SK-N-SH (cell line): ENCODE measurements at regions not wholly inside any gene's neighbourhood (a gene's known extent, or its start where the extent isn't known, plus 50 kb on each side); places are given as distances from the start of the nearest gene placed in this dataset.

Experiments used
- CTCF ChIA-PET: fragments of 300-600, 350-600 bp; formaldehyde crosslinking; extraction: SDS; loops from one replicate; lab custom pipeline; 2021; lab: Yijun Ruan, JAX
- POLR2A ChIA-PET: fragments of 350-600 bp; sonication (Branson Sonifier 250); formaldehyde crosslinking; extraction: SDS; loops from one replicate; lab custom pipeline; 2020; ENCODE audit warnings: antibody characterized with exemption, inconsistent platforms; lab: Yijun Ruan, JAX
- DNase-seq: peaks from one replicate; pipeline ENCODE4 v3.0.0; 2012
- H2AFZ ChIP-seq: fragments of 200-600 bp; sonication (generic); 2 replicates; pipeline ENCODE4 v1.8.1; 2016; ENCODE audit warnings: antibody characterized with exemption, mild to moderate bottlenecking, low read depth
- H3F3A ChIP-seq: fragments of 200-600 bp; sonication (generic); replicated peaks from 2 replicates; pipeline ENCODE3; 2016; ENCODE audit warnings: antibody characterized with exemption, mild to moderate bottlenecking; ENCODE audit not compliant: insufficient read depth
- H3K27ac ChIP-seq, 2 experiments: fragments of 200-500 bp in 1 of 2; fragments of 200-600 bp in 1 of 2; sonication (Bioruptor generic) in 1 of 2; sonication (generic), shearing (Covaris generic) in 1 of 2; 2 replicates each; pipeline versions ENCODE4 v1.5.1 to v1.6.1; 2014 to 2016; ENCODE audit warnings: low read depth in 2 of 2, inconsistent platforms in 1 of 2, low read length in 1 of 2, mild to moderate bottlenecking in 1 of 2, mixed read lengths in 1 of 2
- H3K27me3 ChIP-seq: fragments of 200-600 bp; sonication (generic), shearing (Covaris generic); 2 replicates; pipeline ENCODE4 v1.6.1; 2016; ENCODE audit warnings: mixed run types; ENCODE audit not compliant: insufficient read depth
- H3K36me3 ChIP-seq, 2 experiments: fragments of 200-500 bp in 1 of 2; fragments of 200-600 bp in 1 of 2; sonication (Bioruptor generic) in 1 of 2; sonication (generic) in 1 of 2; replicated peaks in 1 of 2; 2 replicates each; pipeline versions ENCODE3 to v1.5.1; 2014 to 2016; ENCODE audit warnings: low read length in 1 of 2, mild to moderate bottlenecking in 1 of 2; ENCODE audit not compliant: insufficient read depth in 2 of 2, control insufficient read depth in 1 of 2
- H3K4me1 ChIP-seq, 2 experiments: fragments of 200-500 bp in 1 of 2; fragments of 200-600 bp in 1 of 2; sonication (Bioruptor generic) in 1 of 2; sonication (generic), shearing (Covaris generic) in 1 of 2; 2 replicates each; pipeline versions ENCODE4 v1.5.1 to v1.6.1; 2014 to 2016; ENCODE audit warnings: low read depth in 1 of 2, low read length in 1 of 2, mixed run types in 1 of 2; ENCODE audit not compliant: insufficient read depth in 2 of 2, control insufficient read depth in 1 of 2
- H3K4me2 ChIP-seq: fragments of 200-600 bp; sonication (generic), shearing (Covaris generic); 2 replicates; pipeline ENCODE4 v1.6.1; 2017; ENCODE audit warnings: mixed run types
- H3K4me3 ChIP-seq, 2 experiments: fragments of 200-500 bp in 1 of 2; fragments of 200-600 bp in 1 of 2; sonication (Bioruptor generic) in 1 of 2; sonication (generic), shearing (Covaris generic) in 1 of 2; 2 replicates each; pipeline versions ENCODE4 v1.5.1 to v1.8.1; 2014 to 2016; ENCODE audit warnings: low read depth in 2 of 2, inconsistent platforms in 1 of 2, low read length in 1 of 2, mild to moderate bottlenecking in 1 of 2, mixed read lengths in 1 of 2, moderate library complexity in 1 of 2
- H3K79me2 ChIP-seq: fragments of 200-600 bp; sonication (generic); 2 replicates; pipeline ENCODE4 v1.8.1; 2017; ENCODE audit warnings: mild to moderate bottlenecking; ENCODE audit not compliant: insufficient read depth
- H3K9ac ChIP-seq: fragments of 200-600 bp; sonication (generic); 2 replicates; pipeline ENCODE4 v1.6.1; 2017; ENCODE audit warnings: mixed run types
- H3K9me2 ChIP-seq: fragments of 200-600 bp; sonication (generic); 2 replicates; pipeline ENCODE4 v1.6.1; 2017; ENCODE audit warnings: mixed run types
- H3K9me3 ChIP-seq: fragments of 200-600 bp; sonication (generic); 2 replicates; pipeline ENCODE4 v1.6.1; 2017; ENCODE audit warnings: mixed run types, mild to moderate bottlenecking, moderate library complexity
- H4K20me1 ChIP-seq: fragments of 200-600 bp; sonication (generic); 2 replicates; pipeline ENCODE4 v1.6.1; 2017; ENCODE audit warnings: mild to moderate bottlenecking, mixed run types; ENCODE audit not compliant: insufficient read depth
- EZH2phosphoT487 ChIP-seq: fragments of 200-600 bp; sonication (generic); IDR thresholded peaks from 2 replicates; pipeline ENCODE4 v1.6.1; 2017; ENCODE audit warnings: low read depth, mixed run types, mild to moderate bottlenecking, antibody characterized with exemption, moderate library complexity, borderline replicate concordance
- FOXJ3 ChIP-seq: sonication (generic); formaldehyde crosslinking; IDR thresholded peaks from 2 replicates; pipeline ENCODE4 v1.5.1; 2020; ENCODE audit warnings: mild to moderate bottlenecking, missing genetic modification reagents
- PBX3 ChIP-seq: IDR thresholded peaks from 2 replicates; pipeline ENCODE4; 2012
- REST ChIP-seq: IDR thresholded peaks from 2 replicates; pipeline ENCODE4 v1.6.1; 2012; ENCODE audit warnings: mild to moderate bottlenecking, low read depth, low read length, moderate library complexity
- RFX5 ChIP-seq: IDR thresholded peaks from 2 replicates; pipeline ENCODE4 v1.6.1; 2012; ENCODE audit warnings: mild to moderate bottlenecking, improper control_type of control experiment, low read length
- USF2 ChIP-seq: fragments of 150-350 bp; IDR thresholded peaks from 2 replicates; pipeline ENCODE4 v1.6.1; 2017; ENCODE audit warnings: antibody characterized with exemption, low read length, low read depth, borderline replicate concordance
- WGBS: methylation state at CpG from one replicate; pipeline ENCODE4 v1.1.6; 2017; ENCODE audit warnings: low lambda C conversion rate; 5-methylcytosine and 5-hydroxymethylcytosine counted together

GRCh38 chr16:6926762-6927161 lies 405.9 kb upstream of the RBFOX1 start:
- WGBS = 30% methylated on average over 7 of the region's 7 CpGs
- TF ChIP-seq EZH2phosphoT487 = no peak
- TF ChIP-seq RFX5 = no peak
- TF ChIP-seq REST = no peak
- H3K27me3 ChIP-seq = no peaks in the 10 kb centered on the region
- H3K79me2 ChIP-seq = no peaks in the 10 kb centered on the region
- DNase-seq = no peak
- no peak overlapping the region for H2AFZ ChIP-seq
- H3K4me3 ChIP-seq = no peak overlapping the region
- no peak overlapping the region for H3K4me2 ChIP-seq
- POLR2A ChIA-PET = no interaction called here
- no peak overlapping the region for H3K9ac ChIP-seq
- no peaks in the 10 kb centered on the region for H3K36me3 ChIP-seq
- H3K27ac ChIP-seq = no peak overlapping the region
- H3K4me1 ChIP-seq = no peaks in the 10 kb centered on the region
- CTCF ChIA-PET = no interaction called here
- H4K20me1 ChIP-seq = no peaks in the 10 kb centered on the region
- no peaks in the 10 kb centered on the region for H3K9me3 ChIP-seq
- no peaks in the 10 kb centered on the region for H3F3A ChIP-seq
- no peaks in the 10 kb centered on the region for H3K9me2 ChIP-seq

- no peaks in the 10 kb centered on the region for H4K20me1 ChIP-seq
- DNase-seq = no peak
- ChIA-PET POLR2A (no interaction called here), CTCF (no interaction called here)
- H3K9me2 ChIP-seq = no peaks in the 10 kb centered on the region
- H3K36me3 ChIP-seq = no peaks in the 10 kb centered on the region
- H3K9me3 ChIP-seq = no peaks in the 10 kb centered on the region
- H3K4me1 ChIP-seq = no peaks in the 10 kb centered on the region
- no peak overlapping the region for H3K9ac ChIP-seq
- H3F3A ChIP-seq = no peaks in the 10 kb centered on the region
- TF ChIP-seq FOXJ3 (CRISPR knock-in tag) (no peak), RFX5 (no peak), USF2 (no peak), PBX3 (no peak)
- H3K27me3 ChIP-seq = no peaks in the 10 kb centered on the region
- 8% methylated on average over 6 of the region's 6 CpGs for WGBS
- H3K4me2 ChIP-seq = no peak overlapping the region
- no peak overlapping the region for H2AFZ ChIP-seq
- no peaks in the 10 kb centered on the region for H3K79me2 ChIP-seq
- H3K4me3 ChIP-seq = no peak overlapping the region
- no peak overlapping the region for H3K27ac ChIP-seq
Observed at GRCh38 chr16:6926341-6926740, 406.3 kb upstream of the RBFOX1 start.
